Thoracic aorta (tissue), 2 donors: ENCODE measurements at regions not wholly inside any gene's neighbourhood (a gene's known extent, or its start where the extent isn't known, plus 50 kb on each side); places are given as distances from the start of the nearest gene placed in this dataset.

Experiments
- ATAC-seq: fragments of 150-250 bp; one replicate; pipeline ENCODE4 v1.8.0; 2017; ENCODE audit warnings: low read depth; ENCODE audit not compliant: insufficient number of reproducible peaks, low FRiP score
- DNase-seq: peaks from one replicate; pipeline ENCODE4 v3.0.0-alpha.2; 2020; ENCODE audit warnings: low spot score
- H3K27ac ChIP-seq, 2 donors: fragments of 200-600 bp; sonication (generic); 1 replicate in 1 of 2; 2 replicates in 1 of 2; pipeline ENCODE4 v1.5.1; 2016; ENCODE audit warnings: mild to moderate bottlenecking in 2 of 2, moderate library complexity in 2 of 2
- H3K27me3 ChIP-seq: fragments of 200-600 bp; sonication (generic); replicated peaks from 2 replicates; pipeline ENCODE4 v1.6.0; 2016; ENCODE audit warnings: mild to moderate bottlenecking; ENCODE audit not compliant: insufficient read depth
- H3K36me3 ChIP-seq: fragments of 200-600 bp; sonication (generic); one replicate; pipeline ENCODE4 v1.5.1; 2016
- H3K4me1 ChIP-seq, 2 donors: fragments of 200-600 bp; sonication (generic); 1 replicate in 1 of 2; 2 replicates in 1 of 2; pipeline versions ENCODE4 v1.5.1 to v1.6.0; 2016; ENCODE audit warnings: low read depth in 2 of 2, mild to moderate bottlenecking in 1 of 2; ENCODE audit not compliant: control insufficient read depth in 1 of 2
- H3K4me3 ChIP-seq: fragments of 200-600 bp; sonication (generic); 2 replicates; pipeline ENCODE4 v1.5.1; 2016; ENCODE audit warnings: mild to moderate bottlenecking
- H3K9me3 ChIP-seq: fragments of 200-600 bp; sonication (generic); 2 replicates; pipeline ENCODE4 v1.5.1; 2016
- TF ChIP-seq, protein P1 (sequence below): fragments of 200-600 bp; sonication (generic); IDR thresholded peaks from one replicate; pipeline ENCODE4 v1.5.1; 2019; ENCODE audit warnings: antibody characterized with exemption

DNA sequence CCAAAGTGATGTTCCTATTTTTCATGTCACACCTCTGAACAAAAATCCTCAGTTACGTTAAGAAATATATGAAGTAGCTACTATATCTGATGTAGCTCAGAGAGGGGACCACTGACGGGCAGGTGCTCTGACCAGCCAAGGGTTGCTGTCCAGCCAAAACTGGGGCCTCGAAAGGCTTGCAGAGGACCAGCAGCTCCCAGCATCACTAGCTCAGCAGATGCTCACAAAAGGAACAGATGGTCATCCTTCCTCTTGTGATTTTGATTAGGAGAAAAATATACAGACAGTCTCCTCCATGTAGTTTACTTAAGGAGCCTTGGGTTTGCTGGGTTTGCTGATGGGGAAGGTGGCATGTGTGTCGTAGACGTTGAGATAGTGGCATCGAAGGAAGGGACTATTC is 374.6 kb upstream of the B3GAT1 start:
- Histone ChIP-seq H3K4me3 (no peak overlapping the region), H3K27ac (no peak overlapping the region), H3K9me3 (no peaks in the 10 kb centered on the region), H3K36me3 (no peaks in the 10 kb centered on the region), H3K27me3 (no peaks in the 10 kb centered on the region), H3K4me1 (peaks cover 0 to 15% of the 10 kb centered on the region in 2 donors)
- ATAC-seq (no peak), DNase-seq (no peak)
- TF ChIP-seq, protein P1, sequence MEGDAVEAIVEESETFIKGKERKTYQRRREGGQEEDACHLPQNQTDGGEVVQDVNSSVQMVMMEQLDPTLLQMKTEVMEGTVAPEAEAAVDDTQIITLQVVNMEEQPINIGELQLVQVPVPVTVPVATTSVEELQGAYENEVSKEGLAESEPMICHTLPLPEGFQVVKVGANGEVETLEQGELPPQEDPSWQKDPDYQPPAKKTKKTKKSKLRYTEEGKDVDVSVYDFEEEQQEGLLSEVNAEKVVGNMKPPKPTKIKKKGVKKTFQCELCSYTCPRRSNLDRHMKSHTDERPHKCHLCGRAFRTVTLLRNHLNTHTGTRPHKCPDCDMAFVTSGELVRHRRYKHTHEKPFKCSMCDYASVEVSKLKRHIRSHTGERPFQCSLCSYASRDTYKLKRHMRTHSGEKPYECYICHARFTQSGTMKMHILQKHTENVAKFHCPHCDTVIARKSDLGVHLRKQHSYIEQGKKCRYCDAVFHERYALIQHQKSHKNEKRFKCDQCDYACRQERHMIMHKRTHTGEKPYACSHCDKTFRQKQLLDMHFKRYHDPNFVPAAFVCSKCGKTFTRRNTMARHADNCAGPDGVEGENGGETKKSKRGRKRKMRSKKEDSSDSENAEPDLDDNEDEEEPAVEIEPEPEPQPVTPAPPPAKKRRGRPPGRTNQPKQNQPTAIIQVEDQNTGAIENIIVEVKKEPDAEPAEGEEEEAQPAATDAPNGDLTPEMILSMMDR, result no peak

DNA sequence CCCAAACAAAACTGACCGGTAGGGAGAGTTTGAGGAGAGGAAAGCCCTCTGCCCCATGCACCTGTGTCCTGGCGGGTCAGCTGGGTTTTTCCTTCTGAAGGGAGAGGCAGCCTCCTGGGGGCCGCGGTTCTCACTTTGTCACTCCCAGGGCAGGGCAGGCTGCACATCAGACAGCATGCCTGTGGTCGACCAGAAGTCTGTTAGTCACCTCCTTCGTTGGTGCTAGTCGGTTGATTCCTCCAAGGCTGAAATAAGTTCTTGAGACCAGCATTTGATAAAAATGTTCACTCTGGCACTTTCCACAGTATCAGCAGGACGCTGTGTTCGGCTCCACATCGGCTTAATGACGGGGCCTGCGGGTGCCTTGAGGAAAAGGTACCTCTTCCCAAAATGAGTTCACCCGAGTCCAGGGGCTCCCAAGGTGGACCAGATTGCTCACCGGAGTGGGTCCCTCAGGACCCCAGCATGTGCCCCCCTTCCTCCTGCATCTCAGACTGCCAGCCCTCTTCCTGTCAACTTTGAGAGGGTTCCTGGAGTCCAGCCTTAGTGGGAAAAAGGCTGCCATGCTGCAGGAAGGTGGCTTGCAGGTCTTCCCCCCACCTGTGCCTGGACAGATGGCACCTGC is 373.7 kb upstream of the B3GAT1 start:
- TF ChIP-seq, protein P1, result no peak
- no peaks in the 10 kb centered on the region for H3K27me3 ChIP-seq
- DNase-seq (no peak), ATAC-seq (no peak)
- no peak overlapping the region for H3K27ac ChIP-seq
- no peak overlapping the region for H3K4me3 ChIP-seq
- peaks cover 0 to 17% of the 10 kb centered on the region in 2 donors for H3K4me1 ChIP-seq
- no peaks in the 10 kb centered on the region for H3K36me3 ChIP-seq
- no peaks in the 10 kb centered on the region for H3K9me3 ChIP-seq

DNA sequence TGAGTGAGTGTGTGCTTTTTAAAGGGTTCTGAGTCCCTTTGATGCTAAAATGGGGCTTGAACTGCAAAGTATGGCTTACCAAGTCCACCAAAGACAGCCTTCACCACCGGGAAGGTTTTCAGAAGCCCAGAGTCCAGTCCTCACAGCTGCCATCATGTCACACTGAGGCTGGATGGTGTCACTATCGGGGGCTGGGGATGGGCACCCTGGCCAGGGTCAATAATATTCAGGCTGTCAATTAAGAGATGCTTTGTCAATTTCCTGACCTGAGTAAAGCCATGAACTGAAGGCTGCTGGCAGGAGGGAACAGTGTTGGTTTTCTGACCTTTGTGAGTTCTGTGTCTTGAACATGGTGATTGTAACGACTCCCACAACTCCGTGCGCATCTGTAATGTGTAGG is 373.0 kb upstream of the B3GAT1 start:
- Histone ChIP-seq H3K27me3 (no peaks in the 10 kb centered on the region), H3K27ac (no peak overlapping the region), H3K9me3 (no peaks in the 10 kb centered on the region), H3K4me3 (no peak overlapping the region), H3K4me1 (peaks cover 0 to 22% of the 10 kb centered on the region in 2 donors), H3K36me3 (no peaks in the 10 kb centered on the region)
- TF ChIP-seq, protein P1, result no peak
- ATAC-seq, result no peak
- no peak for DNase-seq

DNA sequence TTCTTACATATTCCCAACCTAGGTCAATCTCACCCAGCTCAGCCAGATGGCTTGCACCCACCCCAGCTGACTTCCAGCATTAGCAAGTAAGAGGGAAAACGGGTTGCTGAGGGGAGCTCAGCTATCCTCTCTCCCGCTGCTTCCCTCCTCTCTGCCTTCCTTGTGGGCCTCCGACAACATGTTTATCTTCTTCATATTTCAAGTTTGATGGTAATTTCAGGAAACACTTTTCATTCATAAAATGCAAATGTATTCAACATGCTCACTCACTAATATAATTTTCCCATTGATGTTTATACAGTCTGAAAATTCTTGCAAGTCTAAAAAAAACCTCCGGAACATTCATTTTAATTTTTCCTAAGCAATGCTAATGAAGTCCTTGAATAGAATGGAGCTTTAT is 372.5 kb upstream of the B3GAT1 start:
- Histone ChIP-seq H3K4me1 (peaks cover 0 to 22% of the 10 kb centered on the region in 2 donors), H3K36me3 (no peaks in the 10 kb centered on the region), H3K4me3 (no peak overlapping the region), H3K9me3 (no peaks in the 10 kb centered on the region), H3K27ac (no peak overlapping the region), H3K27me3 (no peaks in the 10 kb centered on the region)
- TF ChIP-seq, protein P1, result no peak
- ATAC-seq (no peak), DNase-seq (no peak)

DNA sequence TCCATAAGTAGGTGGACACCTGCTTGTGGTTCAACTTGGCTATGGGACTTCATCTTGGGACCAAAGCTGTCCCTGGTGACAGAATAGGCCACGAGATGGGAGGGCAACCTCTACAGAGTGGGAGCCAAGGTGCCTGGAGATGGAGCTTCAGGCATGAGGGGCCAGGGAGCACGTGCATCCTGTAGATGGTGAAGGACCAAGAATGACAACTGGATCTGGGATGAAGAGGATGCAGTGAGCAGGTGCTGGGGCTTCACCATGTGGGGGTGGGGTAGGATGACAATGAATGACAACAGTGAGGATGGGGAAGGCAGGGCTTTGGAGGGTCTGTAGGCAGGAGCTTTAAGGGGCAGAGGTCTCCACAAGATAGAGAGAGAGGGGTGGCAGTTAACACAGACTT is 372.0 kb upstream of the B3GAT1 start:
- DNase-seq (no peak), ATAC-seq (no peak)
- H3K27ac ChIP-seq, result no peak overlapping the region
- H3K27me3 ChIP-seq, result no peaks in the 10 kb centered on the region
- H3K9me3 ChIP-seq, result no peaks in the 10 kb centered on the region
- no peak overlapping the region for H3K4me3 ChIP-seq
- no peaks in the 10 kb centered on the region for H3K36me3 ChIP-seq
- peaks cover 0 to 22% of the 10 kb centered on the region in 2 donors for H3K4me1 ChIP-seq
- TF ChIP-seq, protein P1, result no peak
